ENCODE measurements at regions not wholly inside any gene's neighbourhood (a gene's known extent, or its start where the extent isn't known, plus 50 kb on each side); places are given as distances from the start of the nearest gene placed in this dataset.

DNA sequence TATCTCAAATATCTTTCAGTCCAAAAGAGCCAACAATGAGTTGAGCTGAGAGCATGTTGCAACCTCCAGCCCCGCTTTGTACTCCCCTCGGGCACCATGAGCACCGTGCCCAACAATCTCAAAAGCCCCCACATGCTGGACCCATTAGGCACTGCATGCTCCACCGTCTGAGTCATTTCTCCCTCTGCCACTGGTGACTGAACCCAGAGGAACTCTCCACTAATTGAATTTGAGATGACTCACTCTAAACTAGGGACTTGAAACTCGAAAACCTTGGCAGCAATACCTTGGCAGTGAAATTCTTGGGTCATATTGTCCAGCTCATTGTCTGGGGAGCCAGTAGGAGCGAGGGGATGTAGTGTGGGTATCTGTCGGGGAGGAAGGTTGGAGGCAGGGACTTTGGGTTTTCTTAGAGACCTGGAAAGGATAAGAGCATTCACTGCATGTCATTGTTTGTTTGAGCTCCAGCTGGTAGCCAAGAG lies 49.9 kb upstream of the SLIT3 start (continued):
- TF ChIP-seq SIN3A (conservative IDR thresholded peaks at IDR 0.05 in 1 of 2, IDR thresholded peaks at IDR 0.05 in 1 of 2; ENCODE audit: low read depth in 1 of 2, low read length in 2 of 2) (no peak), CHD2 (IDR thresholded peaks at IDR 0.05; ENCODE audit: low read length) (no peak)

All from H1 (cell line).